ENCODE measurements at regions not wholly inside any gene's neighbourhood (a gene's known extent, or its start where the extent isn't known, plus 50 kb on each side); places are given as distances from the start of the nearest gene placed in this dataset.
"Not testable (repeated sequence)": the region's sequence is repeated elsewhere in the genome, so short reads cannot be mapped to it uniquely, and the experiment has no call there.

GRCh38 chr7:46751927-46752723, 829.8 kb downstream of the TNS3 start:
- not testable (repeated sequence) for DNase-seq

GRCh38 chr7:46751471-46751870, 830.4 kb upstream of the IGFBP3 start:
- DNase-seq = no peak

GRCh38 chr7:46750321-46750865, 829.3 kb upstream of the IGFBP3 start:
- DNase-seq = no peak

- no peak for DNase-seq
Measured at GRCh38 chr7:46747869-46748576, 827.0 kb upstream of the IGFBP3 start.

- no peak for DNase-seq
Measured at GRCh38 chr7:46746695-46747687, 825.9 kb upstream of the IGFBP3 start.

GRCh38 chr7:46745707-46746090, 824.6 kb upstream of the IGFBP3 start:
- no peak for DNase-seq

- no peak for DNase-seq
Measured at GRCh38 chr7:46744957-46745706, 824.1 kb upstream of the IGFBP3 start.

GRCh38 chr7:46742601-46743000, 821.5 kb upstream of the IGFBP3 start:
- DNase-seq = no peak

- DNase-seq = no peak
Measured at GRCh38 chr7:46741938-46742540, 821.0 kb upstream of the IGFBP3 start.

- no peak for DNase-seq
Measured at GRCh38 chr7:46741181-46741580, 820.1 kb upstream of the IGFBP3 start.

- no peak for DNase-seq
Measured at GRCh38 chr7:46739518-46740234, 818.6 kb upstream of the IGFBP3 start.

- DNase-seq = no peak
Measured at GRCh38 chr7:46738796-46739195, 817.7 kb upstream of the IGFBP3 start.

GRCh38 chr7:46738165-46738564, 817.1 kb upstream of the IGFBP3 start:
- DNase-seq = no peak

- no peak for DNase-seq
Measured at GRCh38 chr7:46725838-46726237, 804.8 kb upstream of the IGFBP3 start.

GRCh38 chr7:46725136-46725535, 804.1 kb upstream of the IGFBP3 start:
- DNase-seq = no peak

GRCh38 chr7:46723742-46724141, 802.7 kb upstream of the IGFBP3 start:
- DNase-seq = no peak

- no peak for DNase-seq
Measured at GRCh38 chr7:46723003-46723402, 801.9 kb upstream of the IGFBP3 start.

- no peak for DNase-seq
Measured at GRCh38 chr7:46720761-46721160, 799.7 kb upstream of the IGFBP3 start.

- no peak for DNase-seq
Measured at GRCh38 chr7:46719616-46720015, 798.5 kb upstream of the IGFBP3 start.

GRCh38 chr7:46716926-46717325, 795.9 kb upstream of the IGFBP3 start:
- no peak for DNase-seq

GRCh38 chr7:46715579-46715978, 794.5 kb upstream of the IGFBP3 start:
- DNase-seq = no peak

All from suppressor macrophage (primary cell).